Dedifferentiated amniotic fluid mesenchymal stem cell (primary cell): ENCODE measurements at regions not wholly inside any gene's neighbourhood (a gene's known extent, or its start where the extent isn't known, plus 50 kb on each side); places are given as distances from the start of the nearest gene placed in this dataset.

Experiments
- DNase-seq: peaks from one replicate; pipeline ENCODE4 v3.0.0-alpha.2; 2016; ENCODE audit errors: extremely low spot score

- DNase-seq = no peak
Measured at GRCh38 chr21:31410499-31411131, 66.6 kb upstream of the TIAM1 start.

GRCh38 chr21:31409831-31410487, 65.9 kb upstream of the TIAM1 start:
- DNase-seq = no peak

- DNase-seq = no peak
Measured at GRCh38 chr21:31408301-31409088, 64.4 kb upstream of the TIAM1 start.

GRCh38 chr21:31406510-31406909, 62.4 kb upstream of the TIAM1 start:
- DNase-seq = no peak

- no peak for DNase-seq
Measured at GRCh38 chr21:31405604-31406003, 61.5 kb upstream of the TIAM1 start.

GRCh38 chr21:31403596-31404333, 59.7 kb upstream of the TIAM1 start:
- no peak for DNase-seq

GRCh38 chr21:31399591-31399990, 55.5 kb upstream of the TIAM1 start:
- DNase-seq = no peak

- no peak for DNase-seq
Measured at GRCh38 chr21:31398574-31398973, 54.5 kb upstream of the TIAM1 start.

GRCh38 chr21:31397939-31398338, 53.9 kb upstream of the TIAM1 start:
- DNase-seq = no peak

GRCh38 chr21:31397515-31397926, 53.5 kb upstream of the TIAM1 start:
- no peak for DNase-seq

- DNase-seq = no peak
Measured at GRCh38 chr21:31397030-31397429, 53.0 kb upstream of the TIAM1 start.

GRCh38 chr21:31396399-31396798, 52.3 kb upstream of the TIAM1 start:
- DNase-seq = no peak

GRCh38 chr21:31395791-31396190, 51.7 kb upstream of the TIAM1 start:
- DNase-seq = no peak

GRCh38 chr21:31395268-31395667, 51.2 kb upstream of the TIAM1 start:
- DNase-seq = no peak

GRCh38 chr21:31394309-31394708, 50.2 kb upstream of the TIAM1 start:
- no peak for DNase-seq
